HG03469 (cell line): ENCODE measurements at regions not wholly inside any gene's neighbourhood (a gene's known extent, or its start where the extent isn't known, plus 50 kb on each side); places are given as distances from the start of the nearest gene placed in this dataset.
"Not testable (repeated sequence)": the region's sequence is repeated elsewhere in the genome, so short reads cannot be mapped to it uniquely, and the experiment has no call there.

Experiments
- ATAC-seq: cut with Tn5 transposase; IDR thresholded peaks from one replicate; pipeline ENCODE4 v1.9.1; 2021; ENCODE audit warnings: mild to moderate bottlenecking, moderate library complexity, moderate number of reproducible peaks; ENCODE audit not compliant: unreplicated experiment

DNA sequence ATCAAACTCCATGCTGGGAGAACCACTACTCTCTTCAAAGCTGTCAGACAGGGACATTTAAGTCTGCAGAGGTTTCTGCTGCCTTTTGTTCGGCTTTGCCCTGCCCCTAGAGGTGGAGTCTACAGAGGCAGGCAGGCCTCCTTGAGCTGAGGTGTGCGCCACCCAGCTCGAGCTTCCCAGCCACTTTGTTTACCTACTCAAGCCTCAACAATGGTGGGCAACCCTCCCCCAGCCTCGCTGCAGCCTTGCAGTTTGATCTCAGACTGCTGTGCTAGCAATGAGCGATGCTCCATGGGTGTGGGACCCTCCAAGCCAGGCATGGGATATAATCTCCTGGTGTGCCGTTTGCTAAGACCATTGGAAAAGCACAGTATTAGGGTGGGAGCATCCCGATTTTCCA, 185.3 kb downstream of the COX18 start:
- not testable (repeated sequence) for ATAC-seq

DNA sequence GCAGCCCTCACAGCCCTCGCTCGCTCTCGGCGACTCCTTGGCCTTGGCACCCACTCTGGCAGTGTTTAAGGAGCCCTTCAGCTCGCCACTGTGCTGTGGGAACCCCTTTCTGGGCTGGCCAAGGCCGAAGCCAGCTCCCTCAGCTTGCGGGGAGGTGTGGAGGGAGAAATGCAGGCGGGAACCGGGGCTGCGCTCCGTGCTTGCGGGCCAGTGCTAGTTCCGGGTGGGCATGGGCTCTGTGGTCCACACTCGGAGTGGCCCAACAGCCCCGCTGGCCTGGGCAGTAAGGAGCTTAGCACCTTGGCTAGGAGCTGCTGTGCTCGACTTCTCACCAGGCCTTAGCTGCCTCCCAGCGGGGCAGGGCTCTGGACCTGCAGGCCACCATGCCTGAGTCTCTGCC, 192.6 kb downstream of the COX18 start:
- ATAC-seq, result no peak

DNA sequence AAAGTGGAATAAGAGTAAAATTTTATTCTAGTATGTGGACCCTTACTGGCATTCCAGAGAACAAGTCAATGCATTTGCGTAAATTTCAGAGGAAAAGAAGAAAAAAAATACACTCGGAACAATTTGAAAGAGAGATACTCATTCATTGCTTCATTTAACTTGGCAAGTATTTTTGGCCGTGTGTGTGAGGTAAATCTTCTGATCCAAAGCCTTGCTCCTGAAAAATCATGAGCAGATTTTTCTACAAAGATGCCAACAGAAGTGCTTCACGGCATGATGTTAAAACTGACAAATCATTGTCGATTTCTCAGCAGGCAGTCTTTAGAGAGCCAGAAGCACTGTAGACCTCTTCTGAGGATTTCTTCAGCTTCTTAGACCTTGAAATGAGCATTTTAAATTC, 194.0 kb downstream of the COX18 start:
- ATAC-seq, result no peak

DNA sequence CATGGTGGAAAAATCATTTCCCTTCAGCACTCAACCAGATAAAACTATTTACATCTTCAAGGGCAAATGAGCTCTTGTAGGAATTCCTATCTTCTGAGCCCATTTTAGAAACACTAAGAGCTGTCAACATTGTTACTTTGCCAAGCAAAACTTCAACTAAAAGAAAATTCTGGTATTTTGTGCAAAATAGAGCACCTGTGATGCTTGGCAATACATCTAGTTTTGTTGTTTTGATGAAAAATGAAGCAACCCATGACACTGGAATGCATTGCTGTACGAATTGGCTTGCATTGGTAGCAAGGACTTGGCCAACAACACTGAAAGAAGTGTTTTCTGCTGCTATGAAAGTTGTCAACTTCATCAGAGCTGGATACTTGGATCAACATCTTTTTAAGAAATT, 194.4 kb downstream of the COX18 start:
- no peak for ATAC-seq

DNA sequence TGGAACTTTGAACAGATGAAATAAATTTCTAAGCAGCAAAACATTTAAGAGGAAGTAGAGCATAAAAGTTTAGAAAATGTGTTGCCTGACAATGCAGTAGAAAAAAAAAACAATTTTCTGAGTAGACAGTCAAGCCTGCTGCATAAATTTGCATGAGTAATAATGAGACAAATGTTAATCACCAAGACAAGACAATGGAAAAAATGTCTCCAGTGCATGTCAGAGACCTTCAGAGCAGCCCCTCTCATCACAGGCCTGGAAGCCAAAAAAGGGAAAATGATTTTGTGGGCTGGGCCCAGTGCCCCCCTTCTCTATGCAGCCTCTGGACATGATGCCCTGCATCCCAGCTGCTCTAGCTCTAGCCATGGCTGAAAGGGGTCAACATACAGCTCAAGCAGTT, 204.6 kb downstream of the COX18 start:
- ATAC-seq, result no peak

DNA sequence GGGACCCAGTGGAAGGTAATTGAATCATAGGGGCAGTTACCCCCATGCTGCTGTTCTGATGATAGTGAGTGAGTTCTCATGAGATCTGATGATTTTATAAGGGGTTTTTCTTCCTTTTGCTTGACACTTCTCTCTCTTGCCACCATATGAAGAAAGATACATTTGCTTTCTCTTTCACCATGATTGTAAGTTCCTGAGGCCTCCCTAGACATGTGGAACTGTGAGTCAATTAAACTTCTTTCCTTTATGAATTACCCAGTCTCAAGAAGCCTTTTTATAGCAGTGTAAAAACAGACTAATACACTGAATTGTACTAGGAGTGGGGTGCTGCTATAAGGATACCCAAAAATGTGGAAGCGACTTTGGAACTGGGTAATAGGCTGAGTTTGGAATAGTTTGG, 205.2 kb downstream of the COX18 start:
- not testable (repeated sequence) for ATAC-seq

DNA sequence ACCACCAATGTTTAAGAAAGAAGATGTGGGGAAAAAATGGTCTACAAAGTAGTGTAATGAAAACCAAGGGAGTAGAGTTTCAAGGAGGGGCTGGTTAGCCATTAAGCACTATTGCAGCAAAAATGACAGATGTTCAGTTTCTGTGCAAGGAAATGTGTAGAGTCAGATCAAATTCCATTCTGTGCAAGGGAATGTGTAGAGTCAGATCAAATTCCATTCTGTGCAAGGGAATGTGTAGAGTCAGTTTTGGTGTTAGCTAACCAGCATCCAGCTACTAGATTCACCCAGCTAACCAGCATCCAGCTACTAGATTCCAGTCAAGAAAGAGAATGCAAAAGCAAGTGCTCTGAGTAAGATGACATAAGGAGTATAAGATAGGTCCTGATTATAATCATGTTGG, 208.8 kb downstream of the COX18 start:
- no peak for ATAC-seq

DNA sequence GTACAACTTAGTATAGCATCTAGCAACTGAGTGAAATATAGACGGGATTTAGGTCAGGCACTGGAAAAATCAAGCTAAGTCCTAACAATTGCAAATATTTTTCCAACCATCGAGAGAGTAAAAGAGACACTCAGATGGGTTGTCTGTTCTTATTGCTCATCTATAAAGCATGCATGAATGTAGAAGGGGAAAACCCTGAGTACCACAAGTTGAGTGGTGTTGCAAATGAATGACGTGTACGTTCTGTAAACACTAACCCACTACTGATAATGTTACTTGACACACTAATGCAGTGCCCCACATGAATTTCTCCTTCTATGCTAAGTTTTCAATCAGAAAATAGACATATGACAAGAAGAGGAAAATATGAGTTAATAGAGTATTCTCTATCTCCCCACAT, 211.2 kb downstream of the COX18 start:
- ATAC-seq, result no peak

DNA sequence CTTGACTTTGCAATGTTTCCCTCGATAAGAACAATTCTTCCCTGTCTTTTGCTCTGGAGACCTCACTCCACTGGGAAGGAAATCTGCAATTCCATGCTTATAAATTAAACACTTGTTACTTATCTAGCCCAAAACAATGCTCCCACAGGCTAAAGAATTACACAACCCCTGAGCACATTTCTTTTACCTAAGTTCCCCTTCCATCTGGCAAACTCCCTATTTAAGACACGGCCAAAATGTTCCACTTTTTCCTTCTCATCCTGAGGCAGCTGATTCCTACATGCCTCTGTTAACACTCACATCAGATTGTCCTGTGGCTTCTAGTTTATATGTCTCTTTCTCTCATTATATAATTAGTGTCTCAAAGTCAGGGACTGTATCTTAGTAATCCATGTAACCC, 211.7 kb downstream of the COX18 start:
- no peak for ATAC-seq

DNA sequence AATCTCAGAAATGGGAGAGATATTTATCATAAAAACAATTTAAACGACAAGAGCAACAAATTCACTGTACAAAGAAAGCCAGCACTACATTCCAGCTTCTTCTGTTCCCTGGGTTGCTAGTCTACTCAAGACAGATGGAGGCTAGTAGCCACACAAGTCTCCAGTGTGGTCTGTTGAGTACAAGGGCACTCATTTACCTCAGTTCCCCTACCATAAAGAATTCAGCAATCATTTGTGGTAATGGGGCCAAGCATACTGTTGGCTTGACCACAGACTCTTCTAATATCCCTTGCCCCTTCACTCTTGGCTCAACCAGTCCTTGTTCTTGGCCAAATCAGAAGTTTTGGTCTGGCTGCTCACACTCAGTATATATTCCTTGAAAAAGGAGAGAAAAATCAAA, 212.3 kb downstream of the COX18 start:
- no peak for ATAC-seq

DNA sequence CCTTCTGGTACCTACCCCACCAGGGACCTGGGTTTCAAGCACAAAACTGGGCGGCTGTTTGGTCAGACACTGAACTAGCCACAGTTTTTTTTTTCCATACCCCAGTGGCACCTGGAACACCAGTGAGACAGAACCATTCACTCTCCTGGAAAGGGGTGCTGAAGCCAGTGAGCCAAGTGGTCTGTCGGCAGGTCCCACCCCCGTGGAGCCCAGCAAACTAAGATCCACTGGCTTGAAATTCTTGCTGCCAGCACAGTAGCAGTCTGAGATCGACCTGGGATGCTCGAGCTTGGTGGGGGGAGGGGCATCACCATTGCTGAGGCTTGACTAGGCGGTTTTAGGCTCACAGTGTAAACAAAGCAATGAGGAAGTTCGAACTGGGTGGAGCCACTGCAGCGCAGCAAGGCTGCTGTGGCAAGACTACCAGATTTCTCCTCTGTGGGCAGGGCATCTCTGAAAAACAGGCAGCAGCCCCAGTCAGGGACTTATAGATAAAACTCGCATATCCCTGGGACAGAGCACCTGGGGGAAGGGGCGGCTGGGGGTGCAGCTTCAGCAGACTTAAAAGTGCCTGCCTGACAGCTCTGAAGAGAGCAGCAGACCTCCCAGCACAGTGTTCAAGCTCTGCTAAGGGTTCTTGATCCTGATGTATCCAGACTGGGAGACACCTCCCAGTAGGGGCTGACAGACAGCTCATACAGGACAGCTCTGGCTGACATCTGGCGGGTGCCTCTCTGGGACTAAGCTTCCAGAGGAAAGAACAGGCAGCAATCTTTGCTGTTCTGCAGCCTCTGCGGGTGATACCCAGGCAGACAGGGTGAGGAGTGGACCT, 223.0 kb downstream of the COX18 start:
- ATAC-seq, result peak; percentile 72

DNA sequence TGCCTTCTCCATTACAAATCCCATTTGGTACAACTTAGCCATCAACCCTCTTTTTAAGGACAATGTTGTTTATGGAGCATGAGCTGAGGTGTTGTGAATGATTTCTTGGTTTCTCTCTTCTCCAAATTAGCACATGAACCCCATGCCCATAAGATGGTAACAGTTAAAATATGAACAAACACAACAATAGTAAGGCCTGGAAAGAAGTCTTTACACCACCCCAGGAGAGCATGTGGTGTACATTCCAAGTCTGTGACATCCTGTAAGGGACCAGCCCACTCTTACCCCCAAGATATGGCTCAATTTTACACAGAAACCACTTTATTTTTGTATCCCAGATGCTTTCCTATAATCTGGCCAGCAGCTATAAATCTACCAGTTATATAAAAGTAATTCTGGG, 226.1 kb downstream of the COX18 start:
- no peak for ATAC-seq

DNA sequence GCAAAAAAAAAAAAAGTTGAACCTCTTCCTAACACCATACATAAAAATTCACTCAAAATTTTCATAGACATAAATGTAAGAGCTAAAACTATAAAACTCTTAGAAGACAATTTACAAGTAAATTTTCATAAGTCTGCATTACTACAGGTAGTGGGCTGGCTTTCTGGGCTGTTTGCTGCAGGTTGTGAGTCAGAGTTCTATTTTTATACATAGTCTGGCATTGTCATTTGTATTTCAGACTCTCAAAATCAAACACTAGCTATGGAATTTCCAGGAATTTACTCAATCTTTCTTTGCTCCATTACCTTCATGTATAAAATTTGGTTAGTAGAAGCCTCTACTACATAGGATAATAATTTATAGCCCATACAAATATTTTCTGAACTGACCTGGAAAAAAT, 227.2 kb downstream of the COX18 start:
- no peak for ATAC-seq

DNA sequence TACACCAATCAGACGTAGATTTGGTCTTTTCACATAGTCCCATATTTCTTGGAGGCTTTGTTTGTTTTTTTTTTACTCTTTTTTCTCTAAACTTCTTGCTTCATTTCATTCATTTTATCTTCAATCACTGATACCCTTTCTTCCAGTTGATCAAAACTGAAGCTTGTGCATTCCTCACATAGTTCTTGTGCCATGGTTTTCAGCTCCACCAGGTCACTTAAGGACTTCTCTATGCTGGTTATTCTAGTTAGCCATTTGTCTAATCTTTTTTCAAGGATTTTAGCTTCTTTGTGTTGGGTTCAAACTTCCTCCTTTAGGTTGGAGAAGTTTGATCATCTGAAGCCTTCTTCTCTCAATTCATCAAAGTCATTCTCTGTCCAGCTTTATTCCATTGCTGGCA, 229.3 kb downstream of the COX18 start:
- ATAC-seq, result not testable (repeated sequence)

DNA sequence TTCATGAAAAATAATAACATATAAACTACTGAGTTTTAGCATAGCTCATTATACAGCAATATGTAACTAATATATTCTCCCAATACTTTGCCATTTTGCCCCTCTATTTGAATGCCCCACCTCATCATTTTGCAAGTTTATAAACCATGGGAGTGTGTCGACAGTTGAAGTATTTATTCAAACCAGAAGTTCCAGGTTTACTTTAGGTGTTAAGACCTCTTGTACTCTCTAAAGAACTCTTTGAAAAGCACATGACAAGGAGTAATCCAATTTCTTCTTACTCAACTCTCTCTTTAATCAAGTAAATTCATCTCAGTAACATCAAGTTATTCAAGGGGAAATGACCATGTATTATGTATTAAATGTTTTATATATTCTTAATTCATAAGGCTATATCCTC, 240.7 kb downstream of the COX18 start:
- no peak for ATAC-seq

DNA sequence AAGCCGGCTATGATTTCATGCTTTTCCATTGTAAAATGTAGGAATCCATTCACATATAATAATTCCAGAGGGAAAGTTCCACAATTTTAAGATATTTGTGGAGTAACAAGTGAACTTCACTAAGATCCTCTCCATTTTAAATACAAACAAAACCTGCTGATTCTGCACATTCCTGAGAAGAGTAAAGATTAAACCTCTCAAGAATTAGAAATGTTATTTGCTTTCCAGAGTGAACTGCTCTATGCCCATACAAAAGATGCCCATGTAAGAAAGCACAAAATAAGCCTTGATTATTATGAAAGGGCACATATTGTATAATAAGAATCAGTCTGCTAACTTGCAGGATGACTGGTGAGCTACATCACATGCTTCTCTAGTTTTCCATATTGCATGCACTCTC, 241.5 kb downstream of the COX18 start:
- ATAC-seq, result no peak

DNA sequence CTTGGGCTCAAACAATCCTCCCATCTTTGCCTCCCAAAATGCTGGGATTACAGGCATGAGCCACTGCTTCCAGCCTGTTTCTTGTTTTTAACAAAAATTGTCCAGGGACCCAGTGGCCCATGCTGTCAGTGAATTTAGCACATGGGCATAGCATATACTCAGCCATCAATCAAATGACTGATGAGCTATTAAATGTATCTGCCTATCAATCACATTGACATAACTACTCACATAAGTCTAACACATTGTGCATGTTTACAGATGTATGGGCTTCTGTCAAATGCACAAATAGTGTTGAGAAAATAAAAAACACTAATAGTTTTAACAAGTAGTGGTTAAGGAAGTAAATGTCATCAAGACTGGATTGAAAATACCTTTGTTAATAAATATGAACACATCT, 249.4 kb downstream of the COX18 start:
- no peak for ATAC-seq

DNA sequence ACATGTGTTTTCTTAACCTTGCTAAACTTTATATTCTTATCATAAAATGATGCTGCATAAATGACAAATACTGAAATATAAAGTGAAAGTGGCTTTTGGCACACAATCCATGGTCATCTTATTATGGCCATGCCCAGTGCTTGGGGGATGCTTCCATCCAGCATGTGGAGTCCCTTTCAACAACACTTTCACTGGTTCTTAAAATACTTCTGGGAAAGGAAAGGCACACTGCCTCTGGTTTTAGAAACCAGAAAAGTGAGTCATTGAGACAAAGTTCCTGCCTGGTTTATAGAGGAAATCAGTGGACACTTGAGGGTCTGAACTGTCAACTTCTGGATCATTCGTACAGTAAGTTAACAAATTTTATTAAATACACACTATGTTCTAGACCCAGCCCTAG, 248.0 kb upstream of the ADAMTS3 start:
- no peak for ATAC-seq

DNA sequence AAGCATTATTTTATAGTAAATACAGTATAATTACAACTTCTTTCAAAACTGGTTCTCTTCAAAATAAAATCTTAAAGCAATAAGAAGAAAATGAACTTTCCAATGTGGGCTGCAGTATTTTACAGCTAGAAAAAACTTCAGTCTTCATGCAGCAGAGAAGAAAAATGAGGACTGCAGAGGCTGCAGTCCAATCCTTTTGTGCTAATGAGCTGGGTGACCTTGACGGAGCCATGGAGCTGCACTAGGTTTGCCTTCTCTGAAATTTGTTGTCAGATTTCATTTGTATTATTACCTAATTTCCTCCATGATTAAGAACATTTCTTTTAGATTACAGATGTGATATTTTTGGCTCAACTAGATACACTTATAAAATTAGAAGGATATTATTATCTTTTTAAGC, 245.2 kb upstream of the ADAMTS3 start:
- no peak for ATAC-seq

DNA sequence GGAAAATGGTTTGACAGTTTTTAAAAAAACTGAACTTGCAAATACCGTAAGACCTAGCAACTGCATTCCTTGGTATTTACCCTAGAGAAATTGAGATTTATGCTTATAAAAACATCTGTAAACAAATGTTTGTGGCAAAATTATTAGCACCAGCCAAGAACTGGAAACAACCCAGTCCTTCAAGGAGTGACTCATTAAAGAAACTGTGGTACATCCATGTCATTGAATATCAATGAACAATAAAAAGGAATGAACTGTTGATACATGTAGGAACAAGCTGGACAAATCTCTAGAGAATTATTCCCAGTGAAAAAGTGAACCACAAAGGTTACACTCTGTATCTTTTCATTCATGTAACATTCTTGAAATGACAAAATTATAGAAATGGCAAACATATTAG, 240.2 kb upstream of the ADAMTS3 start:
- ATAC-seq, result no peak

DNA sequence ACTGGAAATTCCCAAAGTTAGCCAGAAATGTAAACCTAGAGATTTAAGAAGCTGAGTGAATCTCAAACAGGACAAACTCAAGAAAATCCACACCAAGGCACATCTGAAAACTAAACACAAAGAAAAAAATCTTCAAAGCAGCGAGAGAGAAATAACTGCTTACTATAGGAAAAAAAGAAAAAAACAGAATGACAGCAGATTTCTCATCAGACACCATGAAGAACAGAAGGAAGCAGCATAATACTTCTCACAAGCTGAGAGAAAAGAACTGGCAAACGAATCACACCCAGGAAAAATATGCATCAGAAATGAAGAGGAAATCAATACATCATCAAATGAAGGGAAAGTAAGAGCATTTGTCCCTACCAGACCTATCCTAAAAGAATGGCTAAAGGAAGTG, 236.3 kb upstream of the ADAMTS3 start:
- no peak for ATAC-seq

DNA sequence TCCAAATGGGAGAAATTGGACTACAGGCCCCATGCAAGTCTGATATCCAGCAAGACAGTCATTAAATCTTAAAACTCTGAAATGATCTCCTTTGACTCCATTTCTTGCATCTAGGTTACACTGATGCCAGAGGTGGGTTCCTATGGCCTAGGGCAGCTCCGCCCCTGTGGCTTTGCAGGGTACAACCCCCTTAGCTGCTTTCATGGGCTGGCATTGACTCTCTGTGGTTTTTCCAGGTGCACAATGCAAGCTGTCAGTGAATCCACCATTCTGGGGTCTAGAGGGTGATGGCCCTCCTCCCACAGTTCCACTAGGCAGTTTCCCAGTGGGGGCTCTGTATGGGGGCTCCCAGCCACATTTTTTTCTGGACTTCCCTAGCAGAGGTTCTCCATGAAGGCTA, 228.5 kb upstream of the ADAMTS3 start:
- no peak for ATAC-seq

DNA sequence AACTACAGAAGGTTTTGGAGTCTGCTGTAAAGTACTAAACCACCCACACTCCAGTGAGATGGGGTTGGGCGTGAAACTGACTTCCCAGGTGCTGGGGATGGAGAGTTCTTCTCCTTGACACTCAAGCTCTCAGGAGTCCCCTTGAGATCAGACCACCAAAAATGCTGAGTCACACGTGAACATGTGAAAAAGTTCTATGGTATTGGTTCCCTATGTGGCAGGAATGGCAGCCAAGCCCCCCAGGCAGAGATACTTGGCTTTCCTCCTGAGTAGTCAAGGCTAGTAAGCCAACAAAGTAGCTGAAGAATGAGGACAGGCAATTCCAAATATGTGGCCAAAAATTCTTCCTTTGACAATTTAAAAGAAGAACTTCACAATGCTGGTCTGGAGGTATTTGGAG, 222.0 kb upstream of the ADAMTS3 start:
- no peak for ATAC-seq
